C4-2B (cell line): ENCODE measurements at regions not wholly inside any gene's neighbourhood (a gene's known extent, or its start where the extent isn't known, plus 50 kb on each side); places are given as distances from the start of the nearest gene placed in this dataset.

Source experiments
- H3K27ac ChIP-seq: fragments of 450-650 bp; 2 replicates; pipeline ENCODE4 v1.5.1; 2017
- ZFX ChIP-seq: fragments of 450-650 bp; IDR thresholded peaks from 2 replicates; pipeline ENCODE4 v1.6.1; 2017
- TF ChIP-seq, protein P1 (sequence below): fragments of 450-650 bp; conservative IDR thresholded peaks from 2 replicates; pipeline ENCODE4 v1.5.1; 2017; ENCODE audit warnings: mild to moderate bottlenecking

DNA sequence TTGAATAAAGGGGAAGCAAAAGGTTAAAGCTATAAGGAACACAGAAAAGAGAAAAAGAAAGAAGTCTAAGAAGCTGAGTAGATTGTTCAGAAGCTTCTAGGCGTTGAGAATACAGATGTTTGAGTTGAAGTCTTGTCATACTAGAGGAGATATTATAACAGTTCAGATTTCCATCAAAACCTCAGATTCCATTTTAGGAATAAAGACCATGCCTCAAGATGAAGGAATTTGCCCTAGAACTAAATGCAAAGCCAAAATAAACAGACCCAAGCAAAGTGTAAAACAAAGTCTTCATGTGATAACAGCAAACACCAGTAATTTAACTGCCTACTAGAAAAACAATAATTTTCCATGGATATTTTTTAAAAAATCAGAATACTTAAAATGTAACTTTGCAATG is 476.5 kb upstream of the POT1 start:
- TF ChIP-seq, protein P1, sequence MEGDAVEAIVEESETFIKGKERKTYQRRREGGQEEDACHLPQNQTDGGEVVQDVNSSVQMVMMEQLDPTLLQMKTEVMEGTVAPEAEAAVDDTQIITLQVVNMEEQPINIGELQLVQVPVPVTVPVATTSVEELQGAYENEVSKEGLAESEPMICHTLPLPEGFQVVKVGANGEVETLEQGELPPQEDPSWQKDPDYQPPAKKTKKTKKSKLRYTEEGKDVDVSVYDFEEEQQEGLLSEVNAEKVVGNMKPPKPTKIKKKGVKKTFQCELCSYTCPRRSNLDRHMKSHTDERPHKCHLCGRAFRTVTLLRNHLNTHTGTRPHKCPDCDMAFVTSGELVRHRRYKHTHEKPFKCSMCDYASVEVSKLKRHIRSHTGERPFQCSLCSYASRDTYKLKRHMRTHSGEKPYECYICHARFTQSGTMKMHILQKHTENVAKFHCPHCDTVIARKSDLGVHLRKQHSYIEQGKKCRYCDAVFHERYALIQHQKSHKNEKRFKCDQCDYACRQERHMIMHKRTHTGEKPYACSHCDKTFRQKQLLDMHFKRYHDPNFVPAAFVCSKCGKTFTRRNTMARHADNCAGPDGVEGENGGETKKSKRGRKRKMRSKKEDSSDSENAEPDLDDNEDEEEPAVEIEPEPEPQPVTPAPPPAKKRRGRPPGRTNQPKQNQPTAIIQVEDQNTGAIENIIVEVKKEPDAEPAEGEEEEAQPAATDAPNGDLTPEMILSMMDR = no peak
- no peak for TF ChIP-seq ZFX
- H3K27ac ChIP-seq = no peak overlapping the region

DNA sequence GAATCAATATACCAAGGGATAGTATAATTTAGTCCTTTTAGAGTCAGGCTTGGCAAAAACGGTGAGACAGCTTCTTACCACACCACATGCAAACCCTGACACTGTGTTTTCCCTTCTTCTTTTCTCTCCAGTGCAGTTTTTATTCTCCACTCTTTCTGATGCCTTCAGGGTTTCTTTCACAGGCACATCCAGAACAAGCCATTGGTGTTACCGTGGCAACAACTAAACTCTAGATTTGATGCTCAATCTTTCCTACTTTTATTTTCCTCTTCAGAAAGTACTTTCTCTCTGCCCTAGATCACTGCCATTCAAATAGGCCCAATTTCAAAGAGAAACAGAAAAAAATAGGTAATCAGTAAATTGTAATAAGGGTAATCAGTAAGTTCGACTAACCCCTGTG is 469.8 kb upstream of the POT1 start:
- no peak overlapping the region for H3K27ac ChIP-seq
- TF ChIP-seq ZFX = no peak
- TF ChIP-seq, protein P1 = no peak

DNA sequence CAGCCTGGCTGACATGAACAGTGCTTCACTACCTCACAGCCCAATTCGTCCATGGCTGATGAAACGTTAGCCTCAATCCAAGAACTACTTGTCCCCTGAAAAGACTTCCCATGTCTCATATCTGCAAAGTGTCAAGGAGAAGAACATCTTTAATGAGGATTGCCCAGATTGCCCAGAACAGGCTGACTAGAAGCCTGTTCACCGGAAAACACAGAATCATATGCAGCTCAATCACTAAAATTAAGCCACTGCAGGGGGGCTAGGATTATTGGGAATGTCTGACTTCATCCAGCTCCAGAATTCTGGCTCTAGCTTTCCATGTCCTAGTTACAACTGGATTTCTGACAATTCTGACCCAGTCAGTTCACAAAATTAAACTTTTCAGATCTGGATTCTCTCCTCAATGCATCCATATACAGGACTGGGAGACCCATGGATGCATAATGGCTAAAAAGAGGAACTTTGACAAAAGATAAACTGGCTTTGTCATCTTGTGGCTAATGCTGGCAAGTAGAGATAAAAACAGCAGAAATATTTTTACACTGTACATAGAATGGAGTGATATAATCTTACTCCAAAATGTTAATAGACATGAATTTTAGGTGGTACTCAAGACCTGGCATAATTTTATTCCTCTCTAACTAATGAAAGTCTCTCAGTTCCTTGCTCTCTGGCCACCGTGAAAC is 467.0 kb upstream of the POT1 start:
- TF ChIP-seq ZFX = no peak
- TF ChIP-seq, protein P1 = no peak
- no peak overlapping the region for H3K27ac ChIP-seq

DNA sequence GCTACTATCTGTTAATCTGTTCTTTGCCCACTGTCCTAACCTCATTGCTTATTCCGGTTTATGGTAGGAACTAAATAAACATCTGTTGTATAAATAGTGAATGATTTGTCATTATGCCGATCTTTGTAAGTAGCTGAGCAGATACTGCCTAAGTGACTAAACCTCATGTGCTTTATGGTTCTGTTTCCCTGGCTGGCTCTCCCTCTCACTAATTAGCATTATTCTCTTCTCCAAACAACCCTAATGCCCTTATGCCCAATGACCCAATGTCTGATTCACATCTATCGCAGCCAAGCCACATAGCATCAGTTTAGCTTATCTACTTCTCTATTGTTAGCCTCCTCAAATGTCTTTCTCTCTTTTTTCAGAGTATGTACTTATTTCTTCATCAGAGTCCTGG is 462.3 kb upstream of the POT1 start:
- TF ChIP-seq, protein P1 = no peak
- TF ChIP-seq ZFX = no peak
- H3K27ac ChIP-seq = no peak overlapping the region

DNA sequence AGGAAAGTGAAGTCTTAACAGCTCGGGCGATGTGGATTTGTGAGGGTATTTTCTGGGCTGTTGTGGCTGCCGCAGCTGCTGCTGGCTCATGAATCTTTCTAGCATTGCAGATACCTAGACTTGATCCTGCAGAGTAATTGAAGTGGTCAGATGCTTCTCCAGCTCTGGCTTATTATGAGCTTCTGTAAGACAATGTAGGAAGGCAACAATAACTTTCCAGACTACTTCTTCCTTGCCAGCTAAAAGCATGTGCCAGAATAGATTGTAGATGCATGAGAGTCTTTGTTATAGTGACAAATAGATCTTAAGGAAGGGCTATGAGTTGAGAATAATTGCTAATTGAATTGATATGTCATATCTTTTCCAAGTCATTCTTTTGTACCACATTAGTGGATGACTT is 461.4 kb upstream of the POT1 start:
- no peak for TF ChIP-seq ZFX
- TF ChIP-seq, protein P1 = no peak
- H3K27ac ChIP-seq = no peak overlapping the region

DNA sequence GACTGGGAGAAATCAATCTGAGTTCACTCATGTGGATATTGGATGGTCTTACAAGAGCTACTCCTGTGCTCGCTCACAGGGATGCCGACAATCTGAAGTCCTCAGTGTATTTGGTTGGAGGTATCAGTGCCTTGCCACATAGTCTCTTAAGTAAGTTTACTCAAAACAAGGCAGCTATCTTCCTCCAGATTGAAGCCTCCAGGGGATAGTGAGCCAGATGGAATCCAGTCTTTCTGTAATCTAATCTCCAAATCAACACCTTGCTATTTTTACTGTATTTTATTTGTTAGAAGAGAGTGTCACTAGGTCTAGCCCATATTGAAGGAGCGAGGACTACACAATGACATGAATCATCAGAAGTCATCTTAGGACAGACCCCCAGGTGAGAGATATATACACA is 456.6 kb upstream of the POT1 start:
- H3K27ac ChIP-seq = no peak overlapping the region

DNA sequence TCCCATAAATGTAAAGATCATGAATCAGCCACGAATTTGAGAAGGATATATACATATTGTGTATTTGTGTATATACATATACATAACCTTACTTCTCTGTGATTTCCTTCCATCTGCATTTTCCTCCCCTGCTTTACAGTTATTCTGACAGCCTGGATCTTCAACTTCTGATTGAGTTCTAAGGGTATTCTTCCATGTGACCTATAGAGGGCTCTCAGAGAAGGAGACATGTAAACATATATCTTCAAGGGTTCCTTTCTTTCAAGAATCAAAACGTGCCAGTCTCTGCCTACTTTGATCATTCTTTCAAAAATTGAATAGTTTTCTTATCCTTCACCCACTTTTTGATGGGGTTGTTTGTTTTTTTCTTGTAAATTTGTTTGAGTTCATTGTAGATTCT is 453.7 kb upstream of the POT1 start:
- H3K27ac ChIP-seq = no peak overlapping the region

More for the DNA sequence above, 456.6 kb upstream of the POT1 start:
- TF ChIP-seq, protein P1 = no peak
- no peak for TF ChIP-seq ZFX

More for the DNA sequence above, 453.7 kb upstream of the POT1 start:
- TF ChIP-seq, protein P1 = peak; percentile 60
- no peak for TF ChIP-seq ZFX
